BLaER1 (cell line): ENCODE measurements at regions not wholly inside any gene's neighbourhood (a gene's known extent, or its start where the extent isn't known, plus 50 kb on each side); places are given as distances from the start of the nearest gene placed in this dataset.

ENCODE experiments used
- H3K27ac ChIP-seq: shearing (Covaris generic); formaldehyde crosslinking; 2 replicates; pipeline ENCODE4 v1.8.1; 2022
- H3K27me3 ChIP-seq: shearing (Covaris generic); formaldehyde crosslinking; 2 replicates; pipeline ENCODE4 v1.8.1; 2022
- H3K36me3 ChIP-seq: shearing (Covaris generic); formaldehyde crosslinking; 2 replicates; pipeline ENCODE4 v1.8.1; 2022
- H3K4me1 ChIP-seq: shearing (Covaris generic); formaldehyde crosslinking; 2 replicates; pipeline ENCODE4 v1.8.1; 2022
- H3K4me2 ChIP-seq: shearing (Covaris generic); formaldehyde crosslinking; 2 replicates; pipeline ENCODE4 v1.8.1; 2022
- H3K4me3 ChIP-seq: shearing (Covaris generic); formaldehyde crosslinking; 2 replicates; pipeline ENCODE4 v1.8.1; 2022
- H3K9ac ChIP-seq: shearing (Covaris generic); formaldehyde crosslinking; 2 replicates; pipeline ENCODE4 v1.8.1; 2022
- H3K9me3 ChIP-seq: shearing (Covaris generic); formaldehyde crosslinking; 2 replicates; pipeline ENCODE4 v1.8.1; 2022
- H4K20me1 ChIP-seq: shearing (Covaris generic); formaldehyde crosslinking; 2 replicates; pipeline ENCODE4 v1.8.1; 2022
- Cebpa-rat ChIP-seq: shearing (Covaris generic); IDR thresholded peaks from 2 replicates; pipeline ENCODE4 v1.8.1; 2022

GRCh38 chr6:120026791-120027190, 677.2 kb upstream of the MAN1A1 start:
- no peaks in the 10 kb centered on the region for H3K4me1 ChIP-seq
- H3K27me3 ChIP-seq, result no peaks in the 10 kb centered on the region
- H3K9ac ChIP-seq, result no peak overlapping the region
- no peaks in the 10 kb centered on the region for H3K36me3 ChIP-seq
- no peaks in the 10 kb centered on the region for H4K20me1 ChIP-seq
- no peaks in the 10 kb centered on the region for H3K9me3 ChIP-seq
- H3K4me2 ChIP-seq, result no peak overlapping the region
- no peak for TF ChIP-seq Cebpa-rat
- no peak overlapping the region for H3K27ac ChIP-seq
- H3K4me3 ChIP-seq, result no peak overlapping the region

GRCh38 chr6:120010075-120010474, 660.5 kb upstream of the MAN1A1 start:
- H4K20me1 ChIP-seq, result no peaks in the 10 kb centered on the region
- no peak overlapping the region for H3K27ac ChIP-seq
- H3K4me2 ChIP-seq, result no peak overlapping the region
- H3K27me3 ChIP-seq, result no peaks in the 10 kb centered on the region
- no peak overlapping the region for H3K4me3 ChIP-seq
- no peaks in the 10 kb centered on the region for H3K36me3 ChIP-seq
- no peaks in the 10 kb centered on the region for H3K9me3 ChIP-seq
- no peak for TF ChIP-seq Cebpa-rat
- H3K9ac ChIP-seq, result no peak overlapping the region
- H3K4me1 ChIP-seq, result no peaks in the 10 kb centered on the region

- Histone ChIP-seq H3K4me2 (no peak overlapping the region), H3K9ac (no peak overlapping the region), H3K36me3 (no peaks in the 10 kb centered on the region), H3K4me1 (no peaks in the 10 kb centered on the region), H3K4me3 (no peak overlapping the region), H3K9me3 (no peaks in the 10 kb centered on the region), H4K20me1 (no peaks in the 10 kb centered on the region), H3K27me3 (no peaks in the 10 kb centered on the region), H3K27ac (no peak overlapping the region)
- no peak for TF ChIP-seq Cebpa-rat
Measured at GRCh38 chr6:120005292-120005976, 655.9 kb upstream of the MAN1A1 start.

GRCh38 chr6:119986934-119987549, 637.5 kb upstream of the MAN1A1 start:
- Histone ChIP-seq H3K4me1 (no peaks in the 10 kb centered on the region), H4K20me1 (no peaks in the 10 kb centered on the region), H3K36me3 (no peaks in the 10 kb centered on the region), H3K9me3 (no peaks in the 10 kb centered on the region), H3K27ac (no peak overlapping the region), H3K4me2 (no peak overlapping the region), H3K9ac (no peak overlapping the region), H3K4me3 (no peak overlapping the region), H3K27me3 (no peaks in the 10 kb centered on the region)
- no peak for TF ChIP-seq Cebpa-rat

GRCh38 chr6:119985952-119986736, 636.6 kb upstream of the MAN1A1 start:
- TF ChIP-seq Cebpa-rat, result no peak
- Histone ChIP-seq H3K9me3 (no peaks in the 10 kb centered on the region), H3K9ac (no peak overlapping the region), H3K27ac (no peak overlapping the region), H3K27me3 (no peaks in the 10 kb centered on the region), H4K20me1 (no peaks in the 10 kb centered on the region), H3K4me2 (no peak overlapping the region), H3K4me1 (no peaks in the 10 kb centered on the region), H3K4me3 (no peak overlapping the region), H3K36me3 (no peaks in the 10 kb centered on the region)

GRCh38 chr6:119980802-119981201, 631.2 kb upstream of the MAN1A1 start:
- Histone ChIP-seq H4K20me1 (no peaks in the 10 kb centered on the region), H3K4me1 (no peaks in the 10 kb centered on the region), H3K27me3 (no peaks in the 10 kb centered on the region), H3K9ac (no peak overlapping the region), H3K4me2 (no peak overlapping the region), H3K9me3 (no peaks in the 10 kb centered on the region), H3K4me3 (no peak overlapping the region), H3K36me3 (no peaks in the 10 kb centered on the region), H3K27ac (no peak overlapping the region)
- no peak for TF ChIP-seq Cebpa-rat

- Histone ChIP-seq H3K4me1 (no peaks in the 10 kb centered on the region), H3K9ac (no peak overlapping the region), H3K9me3 (no peaks in the 10 kb centered on the region), H3K4me3 (no peak overlapping the region), H3K27ac (no peak overlapping the region), H3K4me2 (no peak overlapping the region), H4K20me1 (no peaks in the 10 kb centered on the region), H3K27me3 (no peaks in the 10 kb centered on the region), H3K36me3 (no peaks in the 10 kb centered on the region)
- no peak for TF ChIP-seq Cebpa-rat
Measured at GRCh38 chr6:119979862-119980261, 630.3 kb upstream of the MAN1A1 start.

GRCh38 chr6:119978274-119978889, 628.8 kb upstream of the MAN1A1 start:
- H3K4me1 ChIP-seq, result no peaks in the 10 kb centered on the region
- H4K20me1 ChIP-seq, result no peaks in the 10 kb centered on the region
- H3K9ac ChIP-seq, result no peak overlapping the region
- H3K27ac ChIP-seq, result no peak overlapping the region
- H3K36me3 ChIP-seq, result no peaks in the 10 kb centered on the region
- H3K9me3 ChIP-seq, result no peaks in the 10 kb centered on the region
- no peaks in the 10 kb centered on the region for H3K27me3 ChIP-seq
- no peak overlapping the region for H3K4me2 ChIP-seq
- H3K4me3 ChIP-seq, result no peak overlapping the region
- TF ChIP-seq Cebpa-rat, result no peak

GRCh38 chr6:119974430-119975159, 625.0 kb upstream of the MAN1A1 start:
- Histone ChIP-seq H3K27ac (no peak overlapping the region), H3K4me3 (no peak overlapping the region), H3K4me1 (no peaks in the 10 kb centered on the region), H3K36me3 (no peaks in the 10 kb centered on the region), H3K27me3 (no peaks in the 10 kb centered on the region), H3K4me2 (no peak overlapping the region), H3K9me3 (no peaks in the 10 kb centered on the region), H4K20me1 (no peaks in the 10 kb centered on the region), H3K9ac (no peak overlapping the region)
- TF ChIP-seq Cebpa-rat, result no peak
